NT2/D1 (cell line): ENCODE measurements at regions not wholly inside any gene's neighbourhood (a gene's known extent, or its start where the extent isn't known, plus 50 kb on each side); places are given as distances from the start of the nearest gene placed in this dataset.

ENCODE experiments used
- DNase-seq: peaks from one replicate; pipeline ENCODE4 v3.0.0-alpha.2; 2011; ENCODE audit warnings: low read depth, low spot score
- H3K27me3 ChIP-seq: 2 replicates; pipeline ENCODE4 v1.6.0; 2011; ENCODE audit warnings: mild to moderate bottlenecking; ENCODE audit not compliant: insufficient read length, insufficient read depth
- H3K36me3 ChIP-seq: 2 replicates; pipeline ENCODE4 v1.6.1; 2011; ENCODE audit warnings: mild to moderate bottlenecking, low read length, mixed read lengths; ENCODE audit not compliant: insufficient read depth, insufficient read length
- H3K4me1 ChIP-seq: 2 replicates; pipeline ENCODE4 v1.5.1; 2011; ENCODE audit not compliant: insufficient read depth, insufficient read length
- H3K4me3 ChIP-seq: 2 replicates; pipeline ENCODE4 v1.5.1; 2011; ENCODE audit warnings: low read depth; ENCODE audit not compliant: insufficient read length
- H3K9ac ChIP-seq: 2 replicates; pipeline ENCODE4 v1.6.0; 2011; ENCODE audit warnings: low read depth; ENCODE audit not compliant: insufficient read length
- H3K9me3 ChIP-seq: 2 replicates; pipeline ENCODE4 v1.5.1; 2011; ENCODE audit warnings: mild to moderate bottlenecking, low read length; ENCODE audit not compliant: insufficient read depth
- SUZ12 ChIP-seq: IDR thresholded peaks from 2 replicates; pipeline ENCODE4 v1.6.1; 2011; ENCODE audit not compliant: insufficient read length, insufficient read depth; ENCODE audit errors: extremely low read depth
- YY1 ChIP-seq: IDR thresholded peaks from 2 replicates; pipeline ENCODE4 v1.6.1; 2011; ENCODE audit not compliant: insufficient read length, insufficient read depth
- ZNF274 ChIP-seq: IDR thresholded peaks from 2 replicates; pipeline ENCODE4 v1.6.1; 2011; ENCODE audit warnings: mild to moderate bottlenecking, low read depth, low read length

DNA sequence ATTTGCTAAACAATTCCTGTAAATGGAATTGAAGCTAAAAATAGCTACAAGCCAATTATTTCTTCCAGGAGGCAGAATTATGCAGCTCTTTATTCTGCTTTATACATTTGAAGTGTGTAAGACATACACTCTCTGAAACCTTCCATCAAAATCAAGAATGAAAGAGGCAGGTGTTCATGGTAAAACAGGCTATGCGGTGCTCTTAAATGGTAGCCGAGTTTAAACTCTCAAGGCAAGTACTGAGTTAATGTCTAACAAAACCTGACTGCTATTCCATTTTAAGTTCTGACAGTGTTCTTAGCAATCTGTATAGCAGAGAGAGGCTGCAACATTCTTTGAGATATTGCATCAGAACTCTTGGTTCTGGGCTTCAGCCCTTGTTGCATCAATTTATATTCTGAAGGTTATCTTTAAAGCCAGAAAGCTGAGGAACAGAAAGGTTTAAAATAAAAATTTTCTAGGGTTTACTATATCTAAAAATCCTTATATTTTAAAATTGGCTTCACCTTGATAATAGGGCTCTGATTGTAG lies 248.3 kb upstream of the CCNG1 start:
- Histone ChIP-seq H3K9ac (no peak overlapping the region), H3K4me1 (no peaks in the 10 kb centered on the region), H3K27me3 (no peaks in the 10 kb centered on the region), H3K9me3 (no peaks in the 10 kb centered on the region), H3K4me3 (no peak overlapping the region), H3K36me3 (no peaks in the 10 kb centered on the region)
- no peak for DNase-seq
- no peak for TF ChIP-seq ZNF274
- TF ChIP-seq YY1, result no peak
- no peak for TF ChIP-seq SUZ12

DNA sequence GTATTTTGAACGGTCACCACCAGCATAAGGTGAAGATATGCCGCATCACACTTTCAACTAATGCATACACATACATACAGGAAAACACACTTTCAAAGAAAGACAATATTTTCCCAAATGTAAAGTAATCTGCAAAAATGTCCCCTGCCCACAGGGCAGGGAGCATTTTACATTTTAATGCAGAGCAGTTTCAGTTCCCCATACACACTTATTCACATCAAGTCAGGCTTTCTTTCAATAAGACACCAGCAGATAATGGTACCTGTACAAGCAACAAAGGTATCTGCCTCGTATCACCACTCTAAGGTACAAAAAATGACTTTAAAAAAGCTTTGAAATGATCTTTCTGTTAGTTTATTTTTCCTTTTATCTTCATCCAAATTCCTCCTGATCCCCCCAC lies 247.1 kb upstream of the CCNG1 start:
- Histone ChIP-seq H3K9me3 (no peaks in the 10 kb centered on the region), H3K9ac (no peak overlapping the region), H3K4me3 (no peak overlapping the region), H3K4me1 (no peaks in the 10 kb centered on the region), H3K36me3 (no peaks in the 10 kb centered on the region), H3K27me3 (no peaks in the 10 kb centered on the region)
- TF ChIP-seq ZNF274 (no peak), SUZ12 (no peak), YY1 (no peak)
- no peak for DNase-seq

DNA sequence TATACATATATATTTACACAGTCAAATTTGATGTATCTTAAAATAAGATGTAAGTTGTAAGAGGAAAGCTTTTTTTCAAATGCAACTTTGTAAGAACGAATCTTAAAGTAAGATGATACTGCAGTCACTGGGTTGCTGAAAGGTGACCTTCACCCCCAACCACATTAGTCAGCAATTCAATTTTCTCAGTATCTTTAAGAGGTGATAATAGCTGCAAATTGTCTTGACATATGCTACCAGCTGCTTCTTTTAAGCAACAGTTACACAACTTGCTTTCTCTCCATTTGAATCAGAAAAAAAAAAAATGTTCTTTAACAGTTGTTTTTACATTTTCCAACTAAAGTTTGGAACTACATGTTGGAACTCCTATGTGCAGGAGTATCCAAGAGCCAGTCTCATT lies 246.6 kb upstream of the CCNG1 start:
- TF ChIP-seq YY1 (no peak), SUZ12 (no peak), ZNF274 (no peak)
- Histone ChIP-seq H3K9ac (no peak overlapping the region), H3K4me1 (no peaks in the 10 kb centered on the region), H3K4me3 (no peak overlapping the region), H3K9me3 (no peaks in the 10 kb centered on the region), H3K36me3 (no peaks in the 10 kb centered on the region), H3K27me3 (no peaks in the 10 kb centered on the region)
- no peak for DNase-seq

DNA sequence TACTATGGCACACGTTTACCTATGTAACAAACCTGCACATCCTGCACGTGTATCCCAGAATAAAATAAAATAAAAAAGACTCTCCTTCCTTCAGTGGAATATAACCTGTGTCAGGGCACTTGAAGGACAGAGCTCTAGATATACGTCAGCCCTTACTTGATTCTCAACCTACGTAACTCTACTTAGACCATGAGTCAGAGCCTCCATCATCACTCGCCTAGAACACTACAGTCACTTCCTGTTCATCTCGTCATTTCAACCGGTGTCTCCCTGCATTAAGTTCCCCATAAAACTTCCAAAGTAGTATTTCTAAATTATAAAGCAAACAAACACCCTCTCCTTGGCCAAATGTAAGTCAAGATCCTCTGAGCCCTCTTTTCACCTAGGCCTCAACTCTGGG lies 243.5 kb upstream of the CCNG1 start:
- no peak for DNase-seq
- no peak for TF ChIP-seq SUZ12
- TF ChIP-seq ZNF274, result no peak
- no peak for TF ChIP-seq YY1
- H3K9ac ChIP-seq, result no peak overlapping the region
- H3K4me1 ChIP-seq, result no peaks in the 10 kb centered on the region
- H3K9me3 ChIP-seq, result no peaks in the 10 kb centered on the region
- no peak overlapping the region for H3K4me3 ChIP-seq
- H3K36me3 ChIP-seq, result no peaks in the 10 kb centered on the region
- no peaks in the 10 kb centered on the region for H3K27me3 ChIP-seq

DNA sequence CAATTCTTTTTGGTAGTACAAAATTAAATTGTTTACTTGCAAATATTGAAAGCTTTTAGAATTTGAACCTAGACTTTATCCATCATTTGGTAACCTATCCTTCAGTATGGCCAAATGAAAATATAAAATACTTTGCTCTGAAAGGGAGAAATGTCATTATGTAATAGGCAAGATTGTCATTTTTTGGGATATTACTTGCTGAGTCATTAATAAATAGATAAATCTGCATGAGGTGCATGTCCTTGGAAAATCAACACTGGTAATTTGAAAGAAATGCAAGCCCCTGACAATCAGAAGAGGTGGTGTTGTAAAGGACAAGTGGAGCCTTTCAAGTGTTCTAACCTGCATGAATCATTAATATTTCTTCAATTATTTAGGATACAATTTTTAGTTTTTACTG lies 231.8 kb upstream of the CCNG1 start:
- TF ChIP-seq ZNF274, result no peak
- no peak for TF ChIP-seq YY1
- Histone ChIP-seq H3K9me3 (no peaks in the 10 kb centered on the region), H3K4me3 (no peak overlapping the region), H3K9ac (no peak overlapping the region), H3K4me1 (no peaks in the 10 kb centered on the region), H3K27me3 (no peaks in the 10 kb centered on the region), H3K36me3 (no peaks in the 10 kb centered on the region)
- no peak for DNase-seq

DNA sequence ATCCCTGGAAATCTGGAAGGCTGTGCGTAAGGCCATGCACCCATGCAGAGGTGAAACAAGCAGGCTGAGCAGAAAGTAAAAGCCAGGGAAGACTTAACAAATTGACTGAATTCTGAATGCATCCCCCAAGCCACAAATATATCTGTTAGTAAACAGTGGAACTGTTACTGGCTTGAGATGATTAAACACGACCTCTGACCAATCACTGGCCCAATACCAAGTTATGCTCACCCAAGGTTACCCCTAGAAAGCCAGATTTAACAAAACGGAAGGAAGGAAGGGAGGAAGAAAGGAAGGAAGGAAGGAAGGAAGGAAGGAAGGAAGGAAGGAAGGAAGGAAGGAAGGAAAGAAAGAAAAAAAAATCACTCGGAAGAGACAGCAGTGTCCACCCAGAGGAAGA lies 215.8 kb upstream of the CCNG1 start:
- no peak for TF ChIP-seq YY1
- DNase-seq, result no peak
- no peaks in the 10 kb centered on the region for H3K36me3 ChIP-seq
- no peaks in the 10 kb centered on the region for H3K4me1 ChIP-seq
- no peak overlapping the region for H3K9ac ChIP-seq
- no peak overlapping the region for H3K4me3 ChIP-seq
- no peaks in the 10 kb centered on the region for H3K27me3 ChIP-seq
- H3K9me3 ChIP-seq, result no peaks in the 10 kb centered on the region

DNA sequence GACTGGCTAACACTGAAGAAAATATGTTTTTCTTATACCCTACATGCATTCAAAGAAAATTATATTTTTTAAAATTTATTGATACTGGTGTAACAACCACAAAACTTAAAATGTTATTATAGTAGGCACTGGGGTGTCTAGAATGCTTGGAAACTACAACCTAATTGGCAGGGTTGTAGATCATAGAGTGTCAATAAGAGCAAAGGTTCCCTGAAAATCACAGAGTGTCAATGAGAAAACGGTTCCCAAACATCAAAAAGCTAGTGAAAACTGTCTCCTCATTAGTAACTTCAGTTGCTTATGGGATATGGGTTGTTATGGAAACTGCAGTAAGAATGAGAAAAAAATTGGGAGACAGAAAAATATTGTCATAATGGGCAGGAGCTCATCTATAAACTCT lies 214.4 kb upstream of the CCNG1 start:
- Histone ChIP-seq H3K9ac (no peak overlapping the region), H3K9me3 (no peaks in the 10 kb centered on the region), H3K27me3 (no peaks in the 10 kb centered on the region), H3K36me3 (no peaks in the 10 kb centered on the region), H3K4me1 (no peaks in the 10 kb centered on the region), H3K4me3 (no peak overlapping the region)
- DNase-seq, result no peak
- TF ChIP-seq ZNF274 (no peak), YY1 (no peak), SUZ12 (no peak)

DNA sequence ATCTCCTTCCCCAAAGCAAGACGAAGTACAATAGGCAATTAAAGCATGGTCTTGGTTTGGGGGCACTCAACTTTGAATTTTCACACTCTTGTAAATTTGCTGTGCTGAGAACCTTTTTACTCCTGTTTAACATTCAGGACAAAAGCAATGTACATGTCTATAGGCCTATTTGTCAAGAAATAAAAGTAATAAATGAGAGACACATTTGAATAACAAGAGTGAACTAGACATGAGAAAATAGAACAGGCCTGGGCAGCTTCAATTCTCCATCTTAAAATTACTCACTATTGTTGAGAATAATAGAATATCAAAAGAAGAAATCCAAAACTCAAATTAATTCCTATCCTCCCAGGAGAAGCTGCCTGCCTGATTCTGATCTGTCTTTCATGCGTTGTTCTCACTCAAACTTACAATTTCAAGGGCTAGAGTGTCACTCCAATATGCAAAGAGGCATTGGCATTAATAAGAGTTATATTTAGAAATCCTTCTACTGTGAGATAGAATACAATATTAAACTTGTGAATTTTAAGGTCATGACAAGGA lies 192.9 kb upstream of the CCNG1 start:
- Histone ChIP-seq H3K9me3 (no peaks in the 10 kb centered on the region), H3K36me3 (no peaks in the 10 kb centered on the region), H3K9ac (no peak overlapping the region), H3K27me3 (no peaks in the 10 kb centered on the region), H3K4me1 (no peaks in the 10 kb centered on the region), H3K4me3 (no peak overlapping the region)
- no peak for DNase-seq
- TF ChIP-seq SUZ12 (no peak), ZNF274 (no peak), YY1 (no peak)
